GM11168 (cell line): ENCODE measurements at regions not wholly inside any gene's neighbourhood (a gene's known extent, or its start where the extent isn't known, plus 50 kb on each side); places are given as distances from the start of the nearest gene placed in this dataset.
"Not testable (repeated sequence)": the region's sequence is repeated elsewhere in the genome, so short reads cannot be mapped to it uniquely, and the experiment has no call there.

ENCODE experiments used
- in situ Hi-C: fragments of 300-500 bp; cut with MboI; formaldehyde crosslinking; loops from one replicate; pipeline ENCODE4 v1.12.0; 2022; ENCODE audit warnings: low sequenced_read_pairs; ENCODE audit not compliant: unreplicated experiment

GRCh38 chr2:216932113-216932862 lies 72.4 kb upstream of the TNP1 start:
- in situ Hi-C loops = no loop called here

DNA sequence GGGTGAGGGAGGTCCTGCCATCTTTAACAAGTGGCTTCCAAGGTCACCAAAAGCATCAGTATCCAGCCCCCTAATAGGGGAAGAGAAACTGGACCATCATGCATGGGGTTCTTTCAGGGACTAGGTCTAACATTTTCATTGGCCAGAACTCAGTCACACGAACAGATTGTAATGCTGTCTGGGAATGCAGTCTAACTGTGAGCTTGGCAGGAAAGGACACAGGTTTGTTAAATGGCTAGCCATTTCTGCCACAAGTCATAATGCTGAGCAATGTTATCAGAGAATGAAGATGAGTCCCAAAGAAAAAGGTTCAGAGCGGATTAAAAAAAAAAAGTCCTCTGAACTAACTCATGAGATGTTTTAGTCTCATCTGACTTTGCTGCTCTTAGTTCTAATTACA lies 70.9 kb upstream of the TNP1 start:
- in situ Hi-C loops = no loop called here

DNA sequence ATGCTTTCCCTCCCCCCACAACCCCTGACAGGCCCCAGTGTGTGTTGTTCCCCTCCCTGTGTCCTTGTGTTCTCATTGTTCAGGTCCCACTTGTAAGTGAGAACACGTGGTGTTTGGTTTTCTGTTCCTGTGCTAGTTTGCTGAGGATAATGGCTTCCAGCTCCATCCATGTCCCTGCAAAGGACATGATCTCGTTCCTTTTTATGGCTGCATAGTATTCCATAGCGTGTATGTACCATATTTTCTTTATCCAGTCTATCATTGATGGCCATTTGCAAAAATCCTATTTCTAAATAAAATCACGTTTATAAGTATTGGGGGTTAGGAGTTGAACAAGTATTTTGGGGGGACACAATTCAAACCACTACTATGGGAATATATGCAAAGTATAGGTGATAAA lies 69.5 kb upstream of the TNP1 start:
- in situ Hi-C loops = not testable (repeated sequence)

DNA sequence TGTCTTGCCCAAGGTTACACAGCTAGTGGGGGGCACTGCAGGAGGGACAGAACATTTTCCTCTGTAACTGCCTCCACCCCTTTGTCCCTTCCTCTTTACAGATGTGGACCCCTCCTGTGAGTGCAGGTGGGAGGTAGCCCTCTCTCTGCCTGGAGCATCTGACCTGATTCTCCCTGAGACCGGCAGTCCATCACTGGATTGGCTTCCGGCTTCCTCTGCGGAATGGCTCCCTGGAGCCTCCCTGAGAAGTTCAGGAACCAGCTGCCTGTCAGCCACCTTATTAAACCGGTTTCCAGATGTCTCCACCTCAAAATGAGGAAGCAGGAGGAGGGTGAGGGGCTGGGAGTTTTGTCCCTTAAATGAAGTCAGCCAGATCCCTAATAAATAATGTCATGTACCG lies 67.3 kb upstream of the TNP1 start:
- in situ Hi-C loops = no loop called here

DNA sequence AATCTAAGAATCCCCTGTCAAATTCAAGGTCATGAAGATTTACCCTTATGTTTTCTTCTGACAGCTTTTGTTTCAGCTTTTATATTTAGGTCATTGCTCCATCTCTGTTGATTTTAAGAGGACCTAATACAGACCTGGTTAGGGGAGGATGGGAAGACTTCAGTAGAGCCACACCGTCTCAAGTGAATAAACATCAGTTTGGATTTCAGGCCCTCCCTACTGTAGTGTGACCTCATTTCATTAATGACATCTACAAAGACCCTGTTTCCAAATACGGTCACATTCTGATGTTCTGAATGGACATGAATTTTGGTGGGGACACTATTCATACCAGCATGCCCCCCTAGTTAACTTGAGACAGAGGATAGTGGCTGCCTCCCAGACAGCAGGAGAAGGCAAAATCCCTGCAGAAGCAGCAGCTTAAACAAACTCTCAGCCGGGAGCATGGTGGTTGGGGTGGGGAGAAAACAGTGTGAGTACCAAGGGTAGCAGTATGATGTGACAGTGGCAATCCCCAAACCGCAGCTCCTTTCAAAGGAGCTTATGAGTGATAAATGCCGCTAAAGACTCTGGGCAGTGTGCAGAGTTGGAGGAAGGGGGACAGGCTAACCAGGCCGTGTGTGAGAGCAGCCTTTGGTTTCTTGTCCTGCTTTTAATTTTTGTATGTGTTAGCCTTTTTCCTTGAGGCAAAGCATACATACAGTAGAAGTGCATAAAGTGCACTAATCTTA lies 65.9 kb upstream of the TNP1 start:
- in situ Hi-C loops = no loop called here

DNA sequence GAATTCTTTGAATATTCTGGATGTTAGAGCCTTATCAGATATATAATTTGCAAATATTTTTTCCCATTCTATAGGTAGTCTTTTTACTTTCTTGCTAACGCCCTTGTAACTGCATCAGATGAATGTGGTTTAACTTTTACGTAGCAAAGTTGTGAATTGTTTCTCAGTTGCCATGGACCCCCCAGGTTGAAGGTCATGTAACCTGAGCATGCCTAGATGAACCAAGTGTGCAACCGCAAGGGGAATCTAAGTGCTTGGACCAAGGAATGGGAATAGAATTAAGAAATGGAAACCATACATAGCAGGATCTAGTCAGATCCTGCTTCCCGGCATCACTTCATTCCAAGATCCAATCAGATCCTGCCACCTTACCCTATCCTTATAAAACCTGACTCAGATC lies 65.1 kb upstream of the TNP1 start:
- in situ Hi-C loops = no loop called here

- in situ Hi-C loops = no loop called here
These were observed 63.8 kb upstream of the TNP1 start for GRCh38 chr2:216923706-216924105.

DNA sequence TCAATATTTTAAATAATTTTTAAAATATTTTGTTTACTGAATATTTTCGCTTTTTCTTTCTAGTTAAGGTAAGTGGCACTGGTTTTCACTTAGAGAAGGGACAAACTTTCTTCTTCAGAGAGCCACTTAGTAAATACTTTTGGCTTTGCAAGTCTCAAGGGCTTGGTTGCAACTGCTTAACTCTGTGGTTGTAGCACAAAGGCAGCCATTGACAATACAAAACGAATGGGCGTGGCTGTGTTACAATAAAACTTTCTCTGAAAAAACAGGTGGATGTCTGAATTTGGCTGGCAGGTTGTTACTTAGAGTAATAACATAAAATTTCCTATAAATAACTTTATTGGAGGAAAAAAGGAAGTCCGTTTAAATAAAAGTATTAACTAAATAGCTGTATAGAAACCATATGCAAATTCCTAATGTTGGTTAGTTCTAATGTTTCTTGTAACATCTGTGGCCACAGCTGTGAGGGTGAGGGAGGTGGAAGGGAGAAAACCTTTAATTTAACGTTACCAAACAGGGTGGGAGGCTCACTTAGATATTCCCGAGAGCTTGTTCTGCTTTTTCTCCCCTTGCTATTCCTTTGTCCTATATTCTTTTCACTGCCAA lies 62.4 kb upstream of the TNP1 start:
- in situ Hi-C loops = no loop called here

DNA sequence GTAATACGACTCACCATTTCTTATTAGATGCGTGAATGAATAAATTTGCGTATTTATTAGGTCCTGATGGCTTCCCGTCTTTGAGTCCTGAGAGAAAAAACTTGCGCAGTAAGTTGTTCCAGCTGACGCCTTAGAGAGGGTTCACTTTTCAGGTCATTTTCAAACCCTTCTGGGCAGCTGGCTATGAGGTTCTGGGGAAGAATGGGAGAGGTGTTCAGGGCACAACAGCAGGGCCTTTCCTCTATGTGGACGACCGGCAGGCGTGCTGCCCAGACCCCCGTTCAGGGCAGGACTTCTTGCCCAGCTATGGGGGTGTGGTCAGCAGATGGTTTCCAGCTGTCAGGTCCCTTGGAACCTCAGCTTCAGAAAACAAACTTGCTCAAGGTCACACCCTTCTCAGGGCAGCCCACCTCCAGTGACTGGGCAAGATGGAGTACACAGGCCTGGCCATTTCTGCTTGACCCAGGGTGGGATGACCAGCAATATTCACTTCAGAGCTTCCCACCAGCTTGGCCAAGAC lies 61.1 kb upstream of the TNP1 start:
- in situ Hi-C loops = no loop called here

DNA sequence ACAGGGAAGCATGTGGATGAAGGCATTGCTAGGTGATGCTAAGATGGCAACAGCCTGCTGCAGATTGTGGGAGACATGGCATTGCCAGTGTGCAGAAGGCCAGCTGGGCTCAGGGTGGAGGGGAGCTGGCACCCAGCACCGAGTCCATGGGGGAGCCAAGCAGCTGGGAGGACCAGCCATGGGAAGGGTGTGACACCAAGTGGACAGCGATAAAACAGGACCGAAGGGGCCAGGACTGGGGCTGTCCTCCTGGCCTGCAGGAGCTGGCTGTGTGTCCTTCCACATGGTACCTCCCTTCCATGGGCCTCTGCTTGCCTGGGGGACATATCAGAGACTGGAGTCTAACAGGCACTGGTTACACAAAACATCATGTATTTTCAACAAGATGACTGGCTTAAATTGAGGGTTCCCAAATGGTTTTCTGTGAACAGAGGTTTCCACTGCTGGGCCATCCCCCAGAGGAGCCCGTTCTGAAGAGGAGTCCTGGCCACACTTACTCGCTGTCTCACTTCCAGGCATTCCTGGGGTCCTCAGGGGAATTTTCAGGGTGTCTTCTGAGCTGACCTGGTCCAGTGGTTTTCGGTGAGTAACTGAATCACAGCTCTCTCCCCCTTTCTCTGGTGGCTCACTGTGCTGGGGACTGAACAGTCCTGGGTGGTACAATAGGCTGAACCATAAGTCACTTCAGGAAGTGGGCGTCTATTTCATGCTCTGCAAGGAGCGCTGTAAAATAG lies 60.4 kb upstream of the TNP1 start:
- in situ Hi-C loops = no loop called here

DNA sequence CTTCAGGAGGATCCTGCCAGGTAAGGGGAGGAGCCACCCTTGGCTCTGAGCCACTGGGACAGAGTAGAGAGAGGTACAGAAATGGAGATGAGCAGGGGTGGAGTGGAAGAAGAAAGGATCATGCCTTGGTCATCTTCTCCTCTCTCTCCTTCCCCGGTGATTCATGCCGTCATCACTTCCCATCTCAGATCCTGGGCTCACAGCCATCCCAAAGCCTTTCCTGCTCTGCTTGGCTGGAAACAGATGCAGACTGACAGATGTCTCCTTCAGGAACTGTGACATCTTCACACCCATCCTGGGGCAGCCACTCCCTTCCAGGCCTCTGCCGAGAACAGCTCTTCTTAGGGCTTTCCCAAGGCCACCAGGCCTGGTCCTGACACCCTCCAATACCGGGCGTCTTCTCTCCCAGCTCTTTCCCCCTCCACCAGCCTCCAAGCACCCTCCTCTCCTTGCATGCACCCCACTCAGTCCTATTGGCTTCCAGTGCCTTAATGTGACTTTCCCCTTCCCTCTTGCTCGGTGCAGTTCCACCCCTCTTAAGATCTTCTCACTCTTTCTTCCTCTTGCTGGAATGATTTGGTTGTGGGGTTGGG lies 58.3 kb upstream of the TNP1 start:
- in situ Hi-C loops = no loop called here

DNA sequence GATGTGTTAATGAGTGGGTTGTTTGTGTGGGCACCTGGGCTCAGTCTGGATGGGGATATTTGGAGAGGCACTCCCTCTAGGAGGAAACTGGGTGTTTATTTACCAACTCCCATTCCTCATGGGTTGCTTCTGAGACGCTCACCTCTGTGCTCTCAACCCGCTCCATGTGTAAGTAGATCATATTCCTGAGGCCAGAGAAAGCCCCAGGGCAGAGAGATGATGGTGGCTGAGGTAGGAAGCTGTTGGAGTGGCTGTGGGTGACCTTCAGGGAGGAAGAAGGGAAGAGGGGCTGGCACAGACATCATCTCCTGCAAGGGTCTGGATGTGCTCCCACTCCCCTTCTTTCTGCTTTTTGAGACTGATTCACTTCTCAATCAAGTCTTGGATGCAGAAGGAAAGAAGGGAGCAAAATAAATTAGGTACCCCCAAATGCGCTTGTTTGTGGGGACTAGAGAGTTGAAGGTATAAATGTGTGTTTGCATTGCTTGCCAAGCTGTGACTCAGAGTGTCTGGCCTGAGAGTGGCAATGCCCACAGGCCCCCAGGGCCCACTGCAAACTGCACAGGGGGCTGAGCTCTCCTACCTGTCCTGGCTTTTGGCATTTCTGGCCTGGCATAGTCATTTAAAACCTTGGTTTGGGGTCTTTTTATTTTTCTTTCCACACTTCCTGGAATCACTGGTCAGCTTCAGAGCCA lies 57.2 kb upstream of the TNP1 start:
- in situ Hi-C loops = no loop called here

DNA sequence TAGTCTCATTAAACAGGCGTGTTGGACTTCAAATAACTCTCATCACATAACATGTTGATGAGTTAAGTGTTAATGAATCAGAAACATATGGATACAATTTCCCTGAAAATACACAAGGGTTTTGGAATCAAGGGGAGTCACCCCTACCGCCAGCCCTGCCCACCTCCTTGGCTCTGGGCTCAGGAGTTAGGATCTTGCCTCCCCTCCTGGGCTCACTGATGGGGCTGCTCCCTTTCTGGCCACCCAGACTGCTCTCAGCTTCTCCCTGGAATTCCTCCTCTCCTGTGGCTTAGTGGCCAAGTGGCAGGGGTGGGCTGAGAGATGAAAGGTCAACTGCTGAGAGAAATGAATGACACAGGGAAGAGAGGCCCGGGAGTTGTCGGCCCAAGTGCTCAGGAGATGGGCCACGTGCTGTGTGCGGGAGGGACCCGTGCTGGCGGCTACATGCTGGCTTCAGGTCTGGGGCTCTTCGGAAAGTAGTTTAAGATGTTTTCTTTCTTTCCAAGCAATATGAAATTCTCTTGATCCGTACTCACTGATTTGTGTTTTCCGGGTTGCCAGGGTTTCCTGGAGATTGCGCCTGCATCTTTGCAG lies 55.8 kb upstream of the TNP1 start:
- in situ Hi-C loops = no loop called here

DNA sequence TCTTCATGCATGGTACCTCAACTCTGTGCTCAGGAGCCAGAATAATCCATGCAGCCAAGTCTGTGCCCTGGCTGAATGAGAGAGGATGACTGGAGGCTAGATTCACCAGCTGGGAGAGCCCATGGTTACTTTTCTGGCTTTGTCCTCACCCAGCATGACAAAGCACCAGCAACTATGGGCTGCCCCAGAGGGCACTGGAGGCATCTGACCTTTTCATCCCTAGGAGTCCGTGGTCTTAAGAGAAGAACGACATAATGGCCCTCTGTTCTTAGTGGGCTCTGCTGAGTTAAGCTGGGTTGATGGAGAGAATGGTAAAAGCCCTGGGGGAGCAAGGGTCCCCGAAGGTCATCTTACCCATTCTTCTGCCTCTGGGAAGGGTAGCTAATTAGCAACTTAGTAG lies 54.6 kb upstream of the TNP1 start:
- in situ Hi-C loops = no loop called here

DNA sequence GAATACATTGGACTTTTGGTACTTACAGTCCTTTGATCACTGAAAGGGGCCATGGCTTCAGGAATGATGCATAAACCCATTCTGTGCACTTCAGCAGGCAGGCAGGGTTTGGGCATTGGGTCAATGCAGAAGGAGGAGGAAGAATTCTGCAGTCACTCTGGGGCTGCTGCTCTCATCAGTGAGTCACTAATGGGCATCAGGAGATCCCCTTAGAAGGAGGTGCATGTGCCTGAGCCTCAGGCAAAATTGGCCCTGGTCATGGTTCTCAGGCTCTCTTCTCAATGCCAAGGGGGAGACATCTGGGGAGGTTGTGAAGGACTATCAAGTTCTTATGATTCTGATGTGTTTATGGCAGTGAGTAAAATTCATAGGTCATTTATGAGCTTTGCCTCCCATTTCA lies 52.0 kb upstream of the TNP1 start:
- in situ Hi-C loops = no loop called here

- in situ Hi-C loops = no loop called here
These were observed 51.1 kb upstream of the TNP1 start for GRCh38 chr2:216911008-216911407.

- in situ Hi-C loops = no loop called here
These were observed 49.8 kb upstream of the TNP1 start for GRCh38 chr2:216909541-216910210.
